HG03565 (cell line): ENCODE measurements at regions not wholly inside any gene's neighbourhood (a gene's known extent, or its start where the extent isn't known, plus 50 kb on each side); places are given as distances from the start of the nearest gene placed in this dataset.
"Not testable (repeated sequence)": the region's sequence is repeated elsewhere in the genome, so short reads cannot be mapped to it uniquely, and the experiment has no call there.

Source experiments
- ATAC-seq: cut with Tn5 transposase; IDR thresholded peaks from one replicate; pipeline ENCODE4 v1.9.1; 2021; ENCODE audit warnings: mild to moderate bottlenecking, moderate library complexity; ENCODE audit not compliant: unreplicated experiment

- no peak for ATAC-seq
Observed at GRCh38 chr12:84413656-84414055, 498.9 kb downstream of the SLC6A15 start.

DNA sequence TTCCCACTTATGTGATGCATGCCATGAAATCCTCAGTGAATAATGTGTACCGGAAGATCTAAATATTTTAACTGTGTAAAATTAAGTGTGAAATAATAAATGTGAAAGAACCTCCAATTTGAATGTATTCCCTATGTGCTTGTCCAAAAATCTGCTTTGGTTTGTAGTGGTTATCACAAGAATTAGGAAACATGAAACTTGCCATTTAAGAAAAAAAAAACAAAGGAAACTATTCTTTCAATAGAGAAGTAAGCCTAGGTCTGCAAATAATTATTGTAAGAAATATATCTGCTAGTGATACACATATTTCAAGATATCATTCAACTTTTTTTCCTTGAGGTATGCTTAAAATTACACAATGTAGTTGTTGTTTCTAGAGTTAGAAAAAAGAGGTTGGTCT is 500.4 kb downstream of the SLC6A15 start:
- no peak for ATAC-seq

- no peak for ATAC-seq
Observed at GRCh38 chr12:84411031-84411430, 501.6 kb downstream of the SLC6A15 start.

- ATAC-seq = no peak
Observed at GRCh38 chr12:84408936-84409335, 503.7 kb downstream of the SLC6A15 start.

DNA sequence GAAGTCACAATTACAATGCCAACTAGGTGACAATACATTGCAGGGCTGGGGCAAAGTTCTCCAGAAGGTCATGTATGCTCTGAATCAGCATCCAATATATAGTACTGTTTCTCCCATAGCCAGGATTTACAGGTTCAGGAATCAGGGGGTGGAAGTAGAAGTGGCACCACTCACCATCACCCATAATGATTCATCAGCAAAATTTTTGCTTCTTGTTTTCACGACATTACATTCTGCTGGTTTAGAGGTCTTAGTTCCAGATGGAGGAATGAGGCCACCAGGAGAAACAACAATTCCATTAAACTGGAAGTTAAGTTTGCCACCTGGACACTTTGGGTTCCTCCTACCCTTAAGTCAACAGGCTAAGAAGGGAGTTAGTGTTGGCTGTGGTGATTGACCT is 505.9 kb downstream of the SLC6A15 start:
- not testable (repeated sequence) for ATAC-seq

DNA sequence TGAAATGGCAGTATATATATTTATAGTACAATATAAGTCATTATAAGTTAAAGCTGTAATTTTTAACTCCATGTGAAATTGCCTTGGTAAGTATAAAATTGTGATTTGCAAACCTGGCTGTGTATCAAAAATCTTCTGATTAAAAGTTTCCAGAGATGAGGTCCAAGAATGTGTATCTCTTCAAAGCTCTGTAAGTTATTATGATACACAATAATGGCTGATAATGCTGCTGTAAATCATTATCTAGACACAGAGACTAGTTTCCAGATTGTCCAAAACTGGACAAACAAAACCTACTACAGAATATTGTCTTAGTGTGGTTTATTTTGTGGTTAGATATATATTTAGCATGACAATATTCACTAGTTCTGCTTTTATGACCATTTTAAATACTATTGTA is 514.8 kb downstream of the SLC6A15 start:
- ATAC-seq = no peak

DNA sequence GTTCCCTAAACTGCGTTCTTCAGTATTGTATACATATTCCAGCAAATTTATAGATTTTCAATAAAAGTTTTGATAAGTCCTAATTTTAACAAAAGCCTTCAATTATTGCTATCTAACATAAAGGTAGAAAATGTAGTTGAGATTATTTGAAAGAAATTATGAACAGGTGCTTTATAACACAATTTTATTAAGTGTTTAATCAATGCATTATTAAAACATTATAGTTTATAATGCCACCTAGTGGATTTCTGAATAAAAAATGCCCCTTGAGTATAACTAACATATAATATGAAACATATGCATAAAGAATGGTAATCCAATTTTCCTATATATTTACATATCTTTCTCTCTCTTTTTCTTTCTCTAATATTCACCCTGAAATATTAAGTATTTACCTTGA is 515.3 kb downstream of the SLC6A15 start:
- no peak for ATAC-seq

DNA sequence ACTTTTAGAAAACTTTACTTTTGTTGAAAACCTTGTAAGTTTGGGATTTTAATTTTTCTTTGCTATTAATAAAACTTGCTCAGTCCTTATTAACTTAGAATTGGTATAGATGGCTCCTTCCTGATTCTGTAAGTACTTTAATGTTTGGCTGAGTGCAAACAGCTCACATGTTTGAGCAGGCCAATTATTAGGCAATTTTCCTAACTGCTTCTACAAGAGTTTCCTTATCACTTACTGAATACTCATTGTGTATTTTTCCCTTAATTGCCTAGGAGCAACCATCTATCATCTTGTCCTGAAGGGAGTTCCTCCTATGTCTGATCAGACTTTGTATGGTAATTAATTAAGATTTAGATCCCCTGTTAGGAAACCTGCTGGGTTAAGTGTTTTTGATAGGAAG is 521.4 kb downstream of the SLC6A15 start:
- ATAC-seq = not testable (repeated sequence)

DNA sequence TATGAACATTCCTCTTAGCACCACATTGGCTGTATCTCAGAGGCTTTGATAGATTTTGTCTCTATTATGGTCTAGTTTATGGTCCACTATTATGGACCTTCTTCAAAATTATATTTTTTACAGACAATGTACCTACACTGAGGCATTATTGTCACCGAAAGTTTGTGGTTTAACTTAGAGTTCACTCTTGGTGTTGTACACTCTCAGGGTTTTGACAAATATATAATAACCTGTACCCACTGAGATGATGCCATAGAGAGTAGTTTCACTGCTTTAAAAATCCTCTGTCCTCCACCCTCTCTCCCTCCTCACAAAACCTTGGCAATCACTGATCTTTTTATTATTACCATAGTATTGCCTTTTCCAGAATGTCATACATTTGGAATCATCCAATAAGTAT is 528.2 kb downstream of the SLC6A15 start:
- no peak for ATAC-seq

DNA sequence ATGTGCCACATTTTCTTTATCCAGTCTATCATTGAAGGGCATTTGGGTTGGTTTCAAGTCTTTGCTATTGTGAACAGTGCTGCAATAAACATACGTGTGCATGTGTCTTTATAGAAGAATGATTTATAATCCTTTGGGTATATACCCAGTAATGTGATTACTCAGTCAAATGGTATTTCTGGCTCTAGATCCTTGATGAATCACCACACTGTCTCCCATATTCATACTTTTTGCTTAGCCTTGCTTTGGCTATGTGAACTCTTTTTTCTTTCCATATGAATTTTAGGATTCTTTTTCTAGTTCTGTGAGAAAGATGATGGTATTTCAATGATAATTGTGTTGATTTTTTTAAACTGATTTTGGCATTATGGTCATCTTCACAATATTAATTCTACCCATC is 530.1 kb downstream of the SLC6A15 start:
- not testable (repeated sequence) for ATAC-seq

DNA sequence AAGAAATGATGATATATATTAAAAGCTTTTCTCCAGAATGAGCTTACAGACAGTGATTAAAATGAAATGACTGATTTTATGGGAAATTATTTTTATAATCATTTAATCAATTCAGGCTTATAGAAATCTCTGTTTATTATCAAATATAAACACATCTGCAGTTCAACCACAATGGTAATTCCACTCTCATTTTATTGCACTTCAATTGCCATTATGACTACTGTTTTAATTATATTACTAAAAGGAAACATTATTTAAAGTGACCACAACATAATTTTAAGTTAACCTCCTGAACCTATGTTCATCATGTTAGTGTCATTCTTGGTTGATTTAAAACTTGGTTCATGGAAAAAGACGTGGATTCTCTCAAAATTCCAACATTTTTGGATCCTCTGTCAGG is 536.3 kb downstream of the SLC6A15 start:
- ATAC-seq = no peak

DNA sequence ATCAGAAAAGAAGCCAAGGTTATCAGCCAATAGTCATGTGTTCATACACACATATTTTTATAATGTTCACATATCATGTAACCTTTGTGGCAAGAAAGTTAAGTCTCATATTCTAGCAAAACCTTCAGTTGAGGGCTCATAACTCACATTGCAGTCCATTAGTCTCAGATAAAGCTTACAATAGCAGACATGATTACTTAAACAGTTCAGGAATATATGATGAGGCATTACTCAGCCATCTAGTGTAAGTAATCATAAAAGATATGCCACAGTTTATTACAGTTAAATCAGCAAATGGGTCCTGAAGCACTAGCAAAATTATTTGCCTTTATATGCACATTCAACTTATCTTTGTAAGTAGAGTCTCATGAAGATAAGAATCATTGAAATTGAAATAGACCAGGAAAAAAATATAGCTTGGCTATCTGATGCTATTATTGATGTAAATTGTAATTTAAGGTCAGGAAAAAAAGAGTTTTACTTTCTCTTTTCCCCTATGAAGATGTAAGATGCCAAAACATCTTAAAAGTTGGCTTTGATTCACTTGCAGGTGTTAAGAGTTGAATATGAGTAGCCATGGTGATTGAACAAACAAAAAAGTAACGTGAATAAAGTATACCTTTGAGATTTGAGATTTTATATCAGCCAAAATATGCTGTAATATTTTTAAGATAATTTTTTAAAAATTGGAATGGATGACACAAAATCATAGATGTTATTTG is 537.0 kb downstream of the SLC6A15 start:
- ATAC-seq = no peak

DNA sequence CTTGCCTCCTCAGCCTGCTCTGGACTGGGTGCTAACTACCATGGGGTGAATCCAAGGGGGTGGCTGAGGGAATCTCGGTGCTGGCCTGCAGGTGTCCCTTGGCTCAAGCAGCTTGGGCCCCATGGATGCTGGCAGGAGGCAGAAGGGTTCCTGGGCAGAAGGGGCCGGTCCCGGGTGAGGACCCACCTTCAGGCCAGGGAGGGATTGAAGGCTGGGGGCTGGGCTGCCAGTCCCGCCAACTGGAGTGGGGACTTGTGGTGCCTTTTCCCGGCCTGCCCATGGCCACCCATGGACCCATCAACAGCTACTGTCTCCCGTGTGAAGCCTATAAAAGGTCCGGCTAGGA is 550.1 kb downstream of the SLC6A15 start:
- no peak for ATAC-seq

- ATAC-seq = no peak
Observed at GRCh38 chr12:84361651-84362551, 550.7 kb downstream of the SLC6A15 start.

- ATAC-seq = no peak
Observed at GRCh38 chr12:84357314-84357713, 555.3 kb downstream of the SLC6A15 start.

- no peak for ATAC-seq
Observed at GRCh38 chr12:84356224-84356623, 556.4 kb downstream of the SLC6A15 start.

DNA sequence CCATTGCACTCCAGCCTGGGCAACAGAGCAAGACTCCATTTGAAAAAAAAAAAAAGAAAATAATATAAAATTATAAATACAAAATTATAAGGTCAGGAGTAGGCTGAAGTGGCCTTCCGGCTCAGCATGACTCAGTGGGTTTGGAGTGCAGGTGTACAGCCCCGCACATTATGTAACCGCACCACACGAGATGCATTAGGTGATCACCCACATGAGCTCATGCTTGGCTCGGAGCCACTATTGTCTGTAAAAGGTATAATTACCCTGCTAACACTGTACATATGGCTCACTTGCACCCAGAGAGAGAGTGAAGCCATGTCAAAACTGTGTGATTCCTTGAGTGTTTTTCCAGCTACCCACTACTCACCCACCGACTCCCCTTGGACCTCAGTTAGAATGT is 557.0 kb downstream of the SLC6A15 start:
- no peak for ATAC-seq

- ATAC-seq = no peak
Observed at GRCh38 chr12:84348582-84348981, 564.0 kb downstream of the SLC6A15 start.

GRCh38 chr12:84341467-84342193 is 571.0 kb downstream of the SLC6A15 start:
- ATAC-seq = no peak

- ATAC-seq = no peak
Observed at GRCh38 chr12:84336231-84336630, 576.4 kb downstream of the SLC6A15 start.

DNA sequence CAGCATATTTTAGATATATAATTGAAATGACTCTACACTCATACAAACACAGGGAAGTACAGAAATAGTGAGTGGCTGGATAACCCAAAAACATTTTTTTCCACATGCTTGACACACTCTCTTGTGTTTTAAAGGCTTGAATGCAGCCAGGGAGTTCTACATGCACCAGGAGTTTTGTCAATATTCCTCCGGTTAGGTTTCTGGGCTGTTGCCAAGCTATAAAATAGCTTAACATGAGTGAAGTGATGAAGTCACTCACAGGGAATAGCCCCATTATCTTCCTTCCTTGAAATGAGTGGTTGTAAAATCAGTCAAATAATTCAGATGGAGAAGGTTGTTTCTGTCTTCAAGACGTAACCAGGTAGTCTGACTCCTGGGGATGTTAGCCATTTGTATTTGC is 582.7 kb downstream of the SLC6A15 start:
- no peak for ATAC-seq

DNA sequence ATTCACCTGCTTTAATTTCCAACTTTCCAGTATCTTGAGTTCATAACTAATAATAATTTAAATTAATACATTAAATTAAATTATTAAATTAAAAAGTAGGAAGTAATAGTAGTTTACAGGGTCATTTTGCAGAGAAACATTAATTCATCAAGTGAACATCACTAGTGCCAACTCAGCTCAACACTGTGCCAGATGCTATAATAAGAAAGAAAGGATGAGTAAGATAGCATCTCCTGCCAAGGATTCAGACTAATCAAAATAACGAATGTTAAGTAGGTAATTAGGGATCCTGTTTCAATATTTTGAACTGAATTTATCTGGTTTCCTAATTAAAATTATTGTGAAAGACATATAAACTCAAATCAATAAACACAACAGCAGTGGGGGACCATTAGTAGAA is 596.7 kb downstream of the SLC6A15 start:
- ATAC-seq = no peak
